ENCODE measurements at regions not wholly inside any gene's neighbourhood (a gene's known extent, or its start where the extent isn't known, plus 50 kb on each side); places are given as distances from the start of the nearest gene placed in this dataset.

- Histone ChIP-seq H3K4me2 (ENCODE audit: insufficient read depth, low read length) (no peak overlapping the region), H3K4me1 (replicated peaks in 1 of 2; ENCODE audit: control insufficient read depth in 2 of 2, insufficient read depth in 2 of 2, low read length in 2 of 2) (no peaks in the 10 kb centered on the region), H3K4me3 (no peak overlapping the region), H3K9me1 (ENCODE audit: control insufficient read depth, insufficient read depth, low read length) (no peaks in the 10 kb centered on the region), H4K20me1 (replicated peaks; ENCODE audit: control insufficient read depth, insufficient read depth, low read length) (no peaks in the 10 kb centered on the region), H3K36me3 (ENCODE audit: control insufficient read depth, insufficient read depth, low read length) (no peaks in the 10 kb centered on the region), H3K9me3 (replicated peaks; ENCODE audit: control insufficient read depth, insufficient read depth, low read depth, low read length) (no peaks in the 10 kb centered on the region), H3K9ac (ENCODE audit: insufficient read depth in 1 of 2, low read depth in 2 of 2, low read length in 2 of 2) (no peak overlapping the region), H3K27me3 (ENCODE audit: control insufficient read depth in 2 of 2, insufficient read depth in 2 of 2, low read length in 2 of 2) (no peaks in the 10 kb centered on the region), H2AFZ (ENCODE audit: low read depth, low read length) (no peak overlapping the region), H3K79me2 (ENCODE audit: control insufficient read depth, insufficient read depth, low read length) (no peaks in the 10 kb centered on the region), H3K27ac (ENCODE audit: extremely low read depth, low read depth, low read length) (no peak overlapping the region)
- TF ChIP-seq MYNN (IDR thresholded peaks at IDR 0.05) (no peak), MYNN (CRISPR knock-in tag; IDR thresholded peaks at IDR 0.05) (no peak), TAL1 (IDR thresholded peaks at IDR 0.05) (no peak)
- POLR2A ChIA-PET, result no interaction called here
- FAIRE-seq (no peak), ATAC-seq (no peak), DNase-seq (ENCODE audit: extremely low read depth in 1 of 4, low spot score in 3 of 4) (no peak)
- 0% methylated on average over 2 of the region's 2 CpGs for WGBS (ENCODE audit: insufficient coverage, low coverage, missing lambda C conversion rate)
- BruUV-seq (replicated peaks), result no TSS peak
- intact Hi-C loops (cut with micrococcal nuclease) (no loop called here), in situ Hi-C loops (cut with MboI) (no loop called here)
- CTCF ChIA-PET (ENCODE audit: low intra/inter-chr PET ratio), result no interaction called here
Measured at GRCh38 chr7:126150278-126150958, 1102.3 kb downstream of the GRM8 start.

GRCh38 chr7:126140858-126141466, 1111.8 kb downstream of the GRM8 start:
- Histone ChIP-seq H3K4me3 (no peak overlapping the region), H3K9me1 (ENCODE audit: control insufficient read depth, insufficient read depth, low read length) (no peaks in the 10 kb centered on the region), H3K27ac (ENCODE audit: extremely low read depth, low read depth, low read length) (no peak overlapping the region), H3K27me3 (ENCODE audit: control insufficient read depth in 2 of 2, insufficient read depth in 2 of 2, low read length in 2 of 2) (no peaks in the 10 kb centered on the region), H3K4me2 (ENCODE audit: insufficient read depth, low read length) (no peak overlapping the region), H3K4me1 (replicated peaks in 1 of 2; ENCODE audit: control insufficient read depth in 2 of 2, insufficient read depth in 2 of 2, low read length in 2 of 2) (no peaks in the 10 kb centered on the region), H3K9ac (ENCODE audit: insufficient read depth in 1 of 2, low read depth in 2 of 2, low read length in 2 of 2) (no peak overlapping the region), H3K9me3 (replicated peaks; ENCODE audit: control insufficient read depth, insufficient read depth, low read depth, low read length) (no peaks in the 10 kb centered on the region), H3K36me3 (ENCODE audit: control insufficient read depth, insufficient read depth, low read length) (no peaks in the 10 kb centered on the region), H3K79me2 (ENCODE audit: control insufficient read depth, insufficient read depth, low read length) (no peaks in the 10 kb centered on the region), H4K20me1 (replicated peaks; ENCODE audit: control insufficient read depth, insufficient read depth, low read length) (no peaks in the 10 kb centered on the region), H2AFZ (ENCODE audit: low read depth, low read length) (no peak overlapping the region)
- no TSS peak for BruUV-seq (replicated peaks)
- POLR2A ChIA-PET, result no interaction called here
- intact Hi-C loops (cut with micrococcal nuclease), result no loop called here
- FAIRE-seq (no peak), ATAC-seq (no peak), DNase-seq (ENCODE audit: extremely low read depth in 1 of 4, low spot score in 3 of 4) (no peak)
- in situ Hi-C loops (cut with MboI), result no loop called here
- CTCF ChIA-PET (ENCODE audit: low intra/inter-chr PET ratio), result no interaction called here
- peak; percentile 83 for TF ChIP-seq MAFK (IDR thresholded peaks at IDR 0.05; ENCODE audit: low read length)
- TF ChIP-seq MAFG (tag; conservative IDR thresholded peaks at IDR 0.05), result peak; percentile 56
- TF ChIP-seq ZNF217 (CRISPR knock-in tag; IDR thresholded peaks at IDR 0.05), result no peak
- no peak for TF ChIP-seq THAP7 (CRISPR knock-in tag; IDR thresholded peaks at IDR 0.05)
- TF ChIP-seq ZNF316 (IDR thresholded peaks at IDR 0.05), result peak; percentile 68
- TF ChIP-seq MLLT1 (IDR thresholded peaks at IDR 0.05), result no peak
- TF ChIP-seq MAFF (IDR thresholded peaks at IDR 0.05; ENCODE audit: low read length), result peak; percentile 77
- peak; percentile 28; the same call in 1 of the 2 replicates for TF ChIP-seq C11orf30 (IDR thresholded peaks at IDR 0.05; ENCODE audit: low read depth)
- TF ChIP-seq CTCFL (IDR thresholded peaks at IDR 0.05; ENCODE audit: borderline replicate concordance, insufficient read depth, low read depth, low read length, poor library complexity, severe bottlenecking), result no peak
- TF ChIP-seq RAD51 (IDR thresholded peaks at IDR 0.05; ENCODE audit: borderline replicate concordance, low read depth), result no peak
